HUES6 (cell line): ENCODE measurements at regions not wholly inside any gene's neighbourhood (a gene's known extent, or its start where the extent isn't known, plus 50 kb on each side); places are given as distances from the start of the nearest gene placed in this dataset.

Source experiments
- H3K27ac ChIP-seq: 2 replicates; pipeline ENCODE4 v1.7.0; 2013; ENCODE audit warnings: low read depth, mild to moderate bottlenecking, low read length, inconsistent platforms
- H3K27me3 ChIP-seq: 2 replicates; pipeline ENCODE4 v1.6.1; 2013; ENCODE audit warnings: low read length; ENCODE audit not compliant: control insufficient read depth, insufficient read depth
- H3K36me3 ChIP-seq: 2 replicates; pipeline ENCODE4 v1.6.1; 2013; ENCODE audit warnings: low read length; ENCODE audit not compliant: control insufficient read depth, insufficient read depth
- H3K4me1 ChIP-seq: 2 replicates; pipeline ENCODE4 v1.6.1; 2013; ENCODE audit warnings: low read length; ENCODE audit not compliant: control insufficient read depth, insufficient read depth
- H3K4me3 ChIP-seq: 2 replicates; pipeline ENCODE4 v1.5.1; 2013; ENCODE audit warnings: low read depth, low read length
- H3K9ac ChIP-seq: one replicate; pipeline ENCODE4 v1.6.1; 2013; ENCODE audit warnings: mild to moderate bottlenecking, low read length
- H3K9me3 ChIP-seq: 2 replicates; pipeline ENCODE4 v1.6.1; 2013; ENCODE audit warnings: low read depth, low read length; ENCODE audit not compliant: control insufficient read depth, insufficient read depth

DNA sequence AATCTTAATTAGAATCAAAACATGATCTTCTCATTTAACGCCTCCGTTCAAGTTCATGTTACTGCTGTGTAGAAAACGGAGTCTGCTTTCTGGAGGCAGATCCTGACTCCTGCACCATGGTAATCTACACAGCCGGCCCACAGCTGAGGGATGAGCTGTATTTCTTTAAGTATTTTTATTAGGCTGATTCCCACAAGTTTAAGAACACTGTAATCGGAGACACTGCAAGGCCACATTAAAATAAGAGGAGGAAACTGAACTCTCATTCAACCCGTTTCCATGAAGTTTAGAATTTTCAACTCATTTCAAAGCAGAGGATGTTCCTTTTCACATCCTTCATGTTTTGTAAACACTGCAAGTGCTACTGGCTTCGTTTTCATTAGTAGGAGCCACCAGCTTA, 372.2 kb downstream of the NFIB start:
- no peak overlapping the region for H3K9ac ChIP-seq
- no peak overlapping the region for H3K27ac ChIP-seq
- no peaks in the 10 kb centered on the region for H3K27me3 ChIP-seq
- H3K4me3 ChIP-seq = no peak overlapping the region
- no peaks in the 10 kb centered on the region for H3K9me3 ChIP-seq
- no peaks in the 10 kb centered on the region for H3K36me3 ChIP-seq
- no peaks in the 10 kb centered on the region for H3K4me1 ChIP-seq

DNA sequence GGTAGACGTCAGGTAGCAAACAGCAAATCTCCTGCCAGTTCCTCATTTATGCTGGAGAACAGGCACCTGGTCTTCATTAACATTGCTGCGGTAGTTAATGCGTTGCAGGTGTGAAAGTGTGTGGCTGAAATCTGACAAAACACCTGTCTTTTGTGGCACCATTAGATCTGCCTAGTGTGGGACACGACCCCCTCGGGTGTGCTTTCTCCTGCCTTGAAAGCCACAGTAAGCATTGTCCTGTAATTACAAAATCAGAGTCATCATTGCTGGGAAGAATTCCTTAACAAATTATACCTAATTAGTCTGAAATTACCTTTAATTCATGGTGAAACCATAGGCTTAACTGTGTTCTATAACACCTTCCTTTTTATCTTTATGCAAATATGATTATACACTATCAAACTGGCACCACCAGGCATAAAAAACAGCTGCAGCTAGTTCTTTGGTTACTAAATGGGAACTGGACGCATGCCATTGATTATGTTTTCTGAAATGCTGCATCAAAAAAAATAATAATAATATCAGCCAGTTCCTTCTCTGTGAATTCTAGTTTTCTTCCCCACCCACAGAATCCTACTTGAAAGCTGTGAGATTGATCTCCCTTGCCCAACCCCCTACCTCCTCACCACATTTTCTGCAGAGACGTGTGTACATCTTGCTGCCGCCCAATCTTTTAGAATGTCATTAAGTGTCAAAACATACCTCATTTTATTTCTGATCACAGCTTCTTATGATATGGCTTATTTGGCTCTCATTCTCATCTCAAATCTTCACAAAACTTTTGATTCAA, 374.0 kb downstream of the NFIB start:
- no peak overlapping the region for H3K9ac ChIP-seq
- no peak overlapping the region for H3K4me3 ChIP-seq
- H3K4me1 ChIP-seq = no peaks in the 10 kb centered on the region
- no peak overlapping the region for H3K27ac ChIP-seq
- no peaks in the 10 kb centered on the region for H3K9me3 ChIP-seq
- no peaks in the 10 kb centered on the region for H3K27me3 ChIP-seq
- no peaks in the 10 kb centered on the region for H3K36me3 ChIP-seq

DNA sequence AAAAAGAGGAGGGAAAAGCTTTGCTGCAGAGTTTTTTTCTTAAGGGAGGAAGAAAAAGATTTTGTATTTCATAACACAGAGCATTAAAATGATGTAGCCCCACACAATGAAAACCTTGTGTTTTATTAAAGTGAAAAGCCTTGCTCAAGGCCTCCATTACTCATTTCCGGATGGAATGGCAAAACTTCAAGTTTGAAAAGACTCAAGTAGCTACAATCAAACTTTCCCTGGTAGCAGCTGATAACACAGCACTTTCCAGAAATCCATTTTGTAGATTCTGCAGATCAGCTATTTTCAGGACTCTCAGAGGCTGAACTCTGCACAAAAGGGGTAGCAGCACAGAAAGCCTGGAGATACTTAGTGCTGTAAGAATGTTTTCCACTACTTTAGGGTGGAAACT, 374.8 kb downstream of the NFIB start:
- Histone ChIP-seq H3K27ac (no peak overlapping the region), H3K4me3 (no peak overlapping the region), H3K36me3 (no peaks in the 10 kb centered on the region), H3K4me1 (no peaks in the 10 kb centered on the region), H3K9ac (no peak overlapping the region), H3K27me3 (no peaks in the 10 kb centered on the region), H3K9me3 (no peaks in the 10 kb centered on the region)

DNA sequence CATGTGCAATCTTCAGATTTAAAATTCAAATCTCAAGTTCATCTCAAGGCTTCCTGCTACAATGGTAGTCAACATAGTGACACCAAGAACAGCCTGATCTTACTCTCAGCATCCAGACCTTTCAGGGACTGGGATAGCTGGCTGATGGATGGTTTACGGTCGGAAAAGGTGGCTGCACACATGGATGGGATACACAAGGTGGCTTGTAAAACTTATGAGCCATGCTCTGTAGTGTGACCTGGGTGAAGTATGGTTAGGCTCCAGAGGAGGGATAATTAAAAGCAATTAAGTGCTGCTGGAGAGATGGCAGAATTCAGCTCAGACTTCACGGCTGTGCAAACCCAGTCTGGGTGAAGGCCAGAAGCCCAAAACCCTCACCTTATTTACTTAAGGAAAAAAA, 379.5 kb downstream of the NFIB start:
- Histone ChIP-seq H3K9me3 (no peaks in the 10 kb centered on the region), H3K4me1 (no peaks in the 10 kb centered on the region), H3K36me3 (no peaks in the 10 kb centered on the region), H3K27me3 (no peaks in the 10 kb centered on the region), H3K4me3 (no peak overlapping the region), H3K9ac (no peak overlapping the region), H3K27ac (no peak overlapping the region)

DNA sequence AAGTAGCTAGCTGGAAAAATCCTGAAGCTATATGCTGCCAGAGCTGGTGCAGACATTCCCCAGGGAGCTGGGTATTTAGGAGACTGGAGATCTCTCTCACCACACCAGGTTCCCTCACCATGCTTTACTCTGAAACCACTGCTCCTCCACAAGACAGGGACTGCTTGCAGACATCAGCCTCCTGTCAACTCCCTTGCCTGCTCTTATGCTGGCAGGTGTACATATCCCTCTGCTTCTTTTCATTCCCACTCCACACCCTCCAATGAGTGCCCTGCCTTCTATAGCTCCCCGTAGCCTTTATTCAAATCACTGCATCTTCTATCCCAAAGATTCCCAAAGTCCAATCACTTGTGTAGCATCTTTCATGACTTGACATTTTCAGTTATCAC, 380.7 kb downstream of the NFIB start:
- H3K4me3 ChIP-seq = no peak overlapping the region

DNA sequence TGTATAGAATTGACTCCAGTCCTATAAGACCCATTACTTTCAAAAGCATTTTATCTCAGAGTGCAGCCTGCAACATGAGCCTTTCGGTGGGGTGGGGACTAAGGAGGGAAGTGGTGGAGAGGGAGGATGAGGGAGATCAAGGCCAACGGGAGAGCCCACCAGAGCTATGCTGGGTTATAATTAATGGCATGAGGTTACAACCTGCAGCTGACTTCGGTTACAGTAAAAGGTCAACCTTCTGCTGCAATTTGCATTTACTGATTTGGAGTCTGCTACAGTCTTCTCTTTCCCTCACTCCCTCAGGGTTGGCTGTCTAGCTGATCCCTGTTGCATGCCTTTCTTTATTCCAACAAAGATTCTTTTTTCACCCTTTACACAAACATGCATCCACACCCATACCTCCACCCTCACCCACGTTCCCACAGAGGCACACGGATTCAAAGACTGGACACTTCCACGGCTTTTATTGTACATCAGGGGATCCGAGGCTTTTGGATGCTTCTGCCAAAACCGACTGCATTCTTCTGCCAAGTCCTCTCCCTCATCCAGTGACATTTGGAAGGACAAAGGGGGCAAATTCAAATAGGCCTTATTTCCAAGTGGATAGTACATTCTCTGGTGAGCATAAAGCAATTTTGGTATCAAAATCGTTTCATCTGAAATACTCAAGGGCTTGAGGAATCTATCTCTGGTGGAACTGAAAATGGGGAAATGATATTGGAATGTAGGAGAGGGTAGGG, 381.2 kb downstream of the NFIB start:
- Histone ChIP-seq H3K4me3 (no peak overlapping the region), H3K27me3 (no peaks in the 10 kb centered on the region), H3K9ac (no peak overlapping the region), H3K36me3 (no peaks in the 10 kb centered on the region), H3K9me3 (no peaks in the 10 kb centered on the region), H3K27ac (no peak overlapping the region), H3K4me1 (no peaks in the 10 kb centered on the region)

More for the DNA sequence above, 380.7 kb downstream of the NFIB start:
- no peak overlapping the region for H3K9ac ChIP-seq
- no peaks in the 10 kb centered on the region for H3K9me3 ChIP-seq
- H3K36me3 ChIP-seq = no peaks in the 10 kb centered on the region
- no peaks in the 10 kb centered on the region for H3K27me3 ChIP-seq
- no peak overlapping the region for H3K27ac ChIP-seq
- no peaks in the 10 kb centered on the region for H3K4me1 ChIP-seq

DNA sequence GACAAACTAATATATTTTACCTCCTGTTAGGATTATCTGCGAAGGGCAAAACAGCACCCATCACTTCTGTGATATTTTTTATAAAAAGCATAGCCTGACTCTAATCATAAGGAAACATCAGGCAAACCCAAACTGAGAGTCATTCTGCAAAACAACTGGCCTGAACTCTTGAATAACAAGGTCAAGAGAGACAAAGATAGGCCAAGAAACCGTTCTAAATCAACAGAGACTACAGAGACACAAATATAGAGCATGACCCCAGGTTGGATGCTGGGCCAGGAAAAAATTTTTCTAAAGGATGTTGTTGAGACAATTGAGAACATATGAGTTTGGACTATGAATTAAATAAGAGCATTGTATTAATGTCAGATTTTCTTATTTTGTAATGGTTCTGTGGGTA, 384.9 kb downstream of the NFIB start:
- Histone ChIP-seq H3K4me3 (no peak overlapping the region), H3K27me3 (no peaks in the 10 kb centered on the region), H3K4me1 (no peaks in the 10 kb centered on the region), H3K36me3 (no peaks in the 10 kb centered on the region), H3K9me3 (peaks cover 2% of the 10 kb centered on the region; the same call in 1 of the 2 replicates), H3K27ac (no peak overlapping the region), H3K9ac (no peak overlapping the region)

DNA sequence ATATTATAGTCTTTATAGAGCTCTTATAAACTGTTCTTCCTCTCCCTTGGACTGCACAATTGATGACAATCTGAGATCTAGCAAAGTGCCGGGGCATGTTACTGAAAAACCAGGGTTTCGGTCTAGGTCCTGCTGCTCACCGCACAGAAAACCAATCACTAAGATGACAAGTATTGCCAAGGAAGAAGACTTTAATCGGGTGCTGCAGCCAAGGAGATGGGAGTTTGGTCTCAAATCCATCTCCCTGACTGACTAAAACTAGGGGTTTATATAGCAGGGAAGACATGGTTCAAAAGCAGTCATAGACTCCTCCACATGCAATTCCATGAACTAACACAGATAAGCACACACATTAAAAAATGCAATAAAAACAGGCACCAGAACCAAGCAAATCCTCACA, 390.6 kb downstream of the NFIB start:
- H3K36me3 ChIP-seq = no peaks in the 10 kb centered on the region
- no peaks in the 10 kb centered on the region for H3K27me3 ChIP-seq
- no peaks in the 10 kb centered on the region for H3K4me1 ChIP-seq
- no peak overlapping the region for H3K4me3 ChIP-seq
- H3K9ac ChIP-seq = no peak overlapping the region
- peaks cover 10% of the 10 kb centered on the region; the same call in 1 of the 2 replicates for H3K9me3 ChIP-seq
- no peak overlapping the region for H3K27ac ChIP-seq

DNA sequence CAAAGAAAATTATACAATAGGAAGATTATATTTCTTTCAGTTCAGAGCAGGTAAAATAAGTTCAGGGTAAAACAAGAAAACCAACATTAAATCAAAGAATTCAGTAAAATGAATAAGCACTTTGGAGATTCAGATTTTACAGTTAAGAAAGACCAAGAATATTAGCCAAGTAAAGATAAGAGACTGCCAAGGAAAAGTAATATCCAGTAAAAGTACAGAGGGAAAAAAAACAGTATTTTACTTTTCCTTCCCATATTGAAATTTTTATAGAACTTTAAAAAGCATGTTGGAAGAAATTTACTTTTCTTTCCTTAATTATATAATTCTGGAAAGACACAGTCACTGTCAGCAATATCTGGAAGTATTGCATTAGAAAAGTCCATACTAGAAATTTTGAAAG, 393.4 kb downstream of the NFIB start:
- no peaks in the 10 kb centered on the region for H3K36me3 ChIP-seq
- H3K4me3 ChIP-seq = no peak overlapping the region
- H3K4me1 ChIP-seq = no peaks in the 10 kb centered on the region
- H3K9me3 ChIP-seq = peaks cover 10% of the 10 kb centered on the region; the same call in 1 of the 2 replicates
- no peak overlapping the region for H3K27ac ChIP-seq
- no peak overlapping the region for H3K9ac ChIP-seq
- no peaks in the 10 kb centered on the region for H3K27me3 ChIP-seq

DNA sequence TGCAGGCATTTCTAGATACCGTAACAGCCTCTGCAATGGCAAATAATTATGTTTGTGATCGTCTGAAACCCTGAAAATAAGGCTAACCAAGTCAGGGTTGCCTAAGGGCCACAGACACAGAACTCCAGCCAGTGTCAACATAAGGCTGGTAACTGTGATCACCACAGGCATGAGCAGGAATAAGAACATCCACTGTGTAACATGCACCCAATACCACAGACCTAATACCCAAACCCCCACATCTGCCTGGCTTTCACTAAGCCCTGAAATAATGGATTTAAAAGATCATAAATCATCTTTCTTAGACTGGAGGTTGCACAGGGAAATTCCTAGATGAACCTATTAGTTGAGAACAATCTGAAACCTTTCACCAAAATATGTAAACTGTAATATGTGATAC, 394.5 kb downstream of the NFIB start:
- Histone ChIP-seq H3K4me3 (no peak overlapping the region), H3K4me1 (no peaks in the 10 kb centered on the region), H3K36me3 (no peaks in the 10 kb centered on the region), H3K27me3 (no peaks in the 10 kb centered on the region), H3K27ac (no peak overlapping the region), H3K9me3 (peaks cover 10% of the 10 kb centered on the region; the same call in 1 of the 2 replicates), H3K9ac (no peak overlapping the region)

DNA sequence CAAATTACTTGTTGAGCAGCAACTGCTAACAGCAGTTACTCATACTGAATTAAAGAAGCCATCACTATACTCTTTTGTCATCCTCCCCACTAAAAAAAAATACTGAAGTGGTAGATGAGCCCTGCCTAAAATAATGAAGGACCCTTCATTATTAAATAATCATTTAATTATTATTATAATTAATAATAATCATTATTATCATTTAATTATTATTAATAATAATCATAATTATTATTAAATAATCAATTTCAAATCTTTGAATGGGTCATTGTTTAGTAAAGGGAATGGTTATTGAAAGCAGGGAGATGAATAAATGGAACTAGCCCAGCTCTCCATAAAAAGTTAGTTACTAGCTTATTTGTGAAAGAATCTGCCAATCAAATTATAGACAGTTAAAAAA, 396.4 kb downstream of the NFIB start:
- Histone ChIP-seq H3K9ac (no peak overlapping the region), H3K9me3 (no peaks in the 10 kb centered on the region), H3K4me3 (no peak overlapping the region), H3K27me3 (no peaks in the 10 kb centered on the region), H3K4me1 (no peaks in the 10 kb centered on the region), H3K27ac (no peak overlapping the region), H3K36me3 (no peaks in the 10 kb centered on the region)
